NCI-H146 treated with DMSO at 0.1 percent for 48 hours (cell line): ENCODE measurements at regions not wholly inside any gene's neighbourhood (a gene's known extent, or its start where the extent isn't known, plus 50 kb on each side); places are given as distances from the start of the nearest gene placed in this dataset.
"Not testable (repeated sequence)": the region's sequence is repeated elsewhere in the genome, so short reads cannot be mapped to it uniquely, and the experiment has no call there.

ENCODE experiments used
- DNase-seq: peaks from one replicate; lab custom pipeline; 2025; ENCODE audit not compliant: unreplicated experiment; lab: John Stamatoyannopoulos, UW

DNA sequence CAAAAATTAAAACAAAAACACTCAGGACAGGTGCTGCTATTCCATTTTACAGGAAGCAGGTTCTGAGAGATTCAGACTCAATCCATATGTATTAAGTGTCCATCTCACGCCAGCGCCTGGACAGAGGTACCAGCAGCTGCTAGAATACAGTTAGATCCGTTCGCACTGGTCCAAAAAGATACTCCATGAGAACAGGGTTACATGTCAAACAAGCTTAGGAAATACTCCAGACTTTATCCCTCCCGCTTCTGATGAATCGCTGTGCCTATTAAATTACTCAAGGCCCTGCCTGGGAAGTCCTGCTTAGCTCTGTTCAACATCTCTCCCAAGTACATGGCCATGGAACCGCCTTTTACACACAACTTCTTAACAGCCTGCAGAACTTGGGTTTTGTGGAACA lies 50.2 kb upstream of the SLC35C1 start:
- DNase-seq, result no peak

- no peak for DNase-seq
These were observed 50.7 kb upstream of the SLC35C1 start for GRCh38 chr11:45754261-45754709.

GRCh38 chr11:45752106-45752505 lies 52.8 kb upstream of the SLC35C1 start:
- peak; percentile 26 for DNase-seq

GRCh38 chr11:45751430-45751829 lies 53.5 kb upstream of the SLC35C1 start:
- DNase-seq, result peak; percentile 16

DNA sequence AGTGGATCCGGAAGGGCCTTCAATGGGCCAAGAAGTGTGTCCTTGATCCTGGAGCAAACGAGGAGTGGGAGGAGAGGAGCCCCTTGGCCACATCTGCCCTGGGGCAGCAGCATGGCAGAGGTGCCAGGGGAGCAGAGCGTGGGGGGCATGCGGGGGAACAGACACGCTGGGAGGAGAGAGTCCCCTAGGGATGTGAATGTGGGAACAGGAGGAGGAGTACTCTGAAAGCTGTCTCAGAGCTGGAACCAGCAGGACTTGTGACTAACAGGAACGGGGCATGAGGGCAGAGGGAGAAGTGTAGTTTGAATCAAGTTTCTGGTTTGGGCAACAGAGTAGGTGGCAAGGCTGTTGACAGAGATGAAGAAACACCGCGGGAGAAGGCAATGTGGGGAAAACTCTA lies 54.5 kb upstream of the SLC35C1 start:
- no peak for DNase-seq

GRCh38 chr11:45748801-45749200 lies 56.1 kb upstream of the SLC35C1 start:
- no peak for DNase-seq

- no peak for DNase-seq
These were observed 59.7 kb upstream of the SLC35C1 start for GRCh38 chr11:45745065-45745811.

DNA sequence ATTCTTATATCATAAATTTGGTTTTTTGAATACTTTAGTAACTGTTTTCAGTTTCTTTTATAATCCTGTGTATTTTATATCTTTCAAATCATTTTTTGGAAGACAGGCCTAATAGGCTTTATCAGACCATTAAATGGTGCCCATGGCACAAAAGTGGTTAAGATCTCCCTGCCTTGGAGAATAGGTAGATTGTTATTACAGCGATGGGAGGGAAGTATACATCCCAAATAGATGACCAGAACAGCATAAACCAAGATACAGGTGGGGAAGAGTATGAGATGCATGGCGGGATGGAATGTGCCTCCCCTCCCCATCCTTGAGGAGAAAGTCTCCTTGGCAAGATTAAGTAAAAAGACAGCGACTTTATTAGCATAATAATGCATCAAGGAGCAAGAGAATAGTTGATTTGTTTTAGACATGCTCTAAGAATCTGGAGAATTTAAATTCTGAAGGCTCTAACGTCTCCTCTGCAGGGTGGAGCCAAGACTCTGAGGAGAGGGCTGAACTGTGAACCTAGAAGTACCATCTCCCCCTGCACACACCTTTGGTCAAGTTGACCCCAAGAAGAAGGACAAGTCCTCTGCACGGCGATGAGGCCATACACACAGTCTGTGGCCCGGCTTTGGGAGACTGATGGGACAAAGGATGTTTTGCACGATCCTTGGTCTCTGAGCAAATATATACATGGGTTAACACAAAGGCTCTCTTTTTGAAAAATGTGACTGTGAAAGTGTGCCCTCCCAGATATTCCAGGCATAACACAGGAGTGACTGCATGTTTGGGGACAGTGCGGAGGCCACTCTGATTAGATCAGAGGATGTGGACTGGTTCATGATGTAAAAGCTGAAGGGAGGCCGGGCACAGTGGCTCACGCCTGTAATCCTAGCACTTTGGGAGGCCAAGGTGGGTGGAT lies 61.1 kb upstream of the SLC35C1 start:
- DNase-seq, result no peak

GRCh38 chr11:45741582-45741981 lies 63.4 kb upstream of the SLC35C1 start:
- no peak for DNase-seq

DNA sequence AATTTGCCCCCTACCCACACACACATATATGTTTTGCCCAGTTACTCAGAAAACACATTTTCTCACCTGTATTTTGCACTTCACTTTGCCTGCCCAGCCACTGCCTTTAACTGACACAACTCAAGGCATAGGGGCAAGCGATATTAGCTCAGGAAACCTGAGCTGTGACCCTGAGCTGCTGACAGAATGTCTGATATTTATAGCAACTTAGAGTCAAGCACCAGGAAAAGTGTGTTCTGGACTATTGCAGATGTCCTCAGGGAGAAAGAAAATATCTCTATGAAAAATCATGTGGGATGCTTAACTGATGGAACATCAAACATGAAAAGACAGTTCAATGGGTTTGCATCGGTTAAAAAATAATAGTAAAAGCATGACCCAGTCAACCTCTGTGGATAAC lies 63.9 kb upstream of the SLC35C1 start:
- no peak for DNase-seq

- DNase-seq, result no peak
These were observed 65.1 kb upstream of the SLC35C1 start for GRCh38 chr11:45739866-45740265.

- not testable (repeated sequence) for DNase-seq
These were observed 65.9 kb upstream of the SLC35C1 start for GRCh38 chr11:45739071-45739470.

GRCh38 chr11:45738194-45738593 lies 66.8 kb upstream of the SLC35C1 start:
- DNase-seq, result not testable (repeated sequence)

DNA sequence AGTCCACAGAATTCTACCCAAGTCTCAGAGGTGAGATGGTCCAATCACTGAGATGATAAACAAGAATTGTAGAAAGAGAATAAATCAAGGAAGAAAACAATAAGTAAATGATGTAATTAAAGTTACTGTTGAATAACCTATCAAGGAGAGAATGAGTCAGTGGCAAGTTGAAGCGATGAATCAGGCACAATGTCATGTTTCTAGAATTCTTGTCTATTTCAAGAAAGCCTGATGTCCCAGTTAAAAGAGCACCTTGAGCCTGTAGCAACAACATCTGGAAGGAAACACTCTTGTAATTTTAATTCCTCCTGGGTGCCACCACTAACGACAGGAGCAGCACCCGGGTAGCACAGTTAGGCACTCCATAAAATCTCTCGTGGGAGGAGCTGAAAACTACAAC lies 67.9 kb upstream of the SLC35C1 start:
- no peak for DNase-seq

DNA sequence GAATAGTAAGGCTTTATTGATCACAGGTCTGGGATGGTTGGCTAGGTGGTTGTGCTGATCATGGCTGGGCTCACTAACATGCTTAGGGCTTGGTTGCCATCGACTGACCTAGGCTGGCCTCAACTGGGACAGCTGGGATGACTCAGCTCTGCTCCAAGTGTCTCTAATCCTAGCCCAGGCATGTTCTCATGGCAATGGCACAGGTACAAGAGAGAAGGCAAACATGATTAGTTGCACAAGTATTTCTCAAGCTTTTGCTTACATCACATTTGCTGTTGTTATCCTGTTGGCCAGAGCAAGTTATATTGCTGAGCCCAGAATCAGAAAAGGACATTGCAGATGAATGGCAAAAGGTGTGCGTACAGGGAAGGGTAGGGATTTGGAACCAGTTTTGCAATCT lies 68.5 kb upstream of the SLC35C1 start:
- no peak for DNase-seq

DNA sequence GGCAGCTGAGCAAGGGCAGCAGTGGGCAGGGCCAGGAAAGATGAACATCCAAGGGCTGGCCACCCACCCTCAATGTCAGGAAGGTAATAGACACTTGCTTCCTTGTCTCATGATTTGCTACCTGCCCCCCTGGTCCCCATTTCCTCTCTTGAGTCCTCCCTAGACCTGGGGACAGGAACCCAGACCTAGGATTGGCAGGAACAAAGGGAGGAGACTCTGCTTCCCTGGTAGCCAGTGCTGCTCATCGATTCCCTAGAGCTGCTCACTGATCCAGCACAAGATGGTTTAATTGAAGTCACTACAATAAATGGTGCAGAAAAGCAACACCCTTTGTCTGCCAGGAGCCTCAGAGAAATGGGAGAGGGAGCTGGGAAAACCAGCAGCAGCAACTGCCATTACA lies 67.8 kb upstream of the CHST1 start:
- DNase-seq, result peak; percentile 89

- no peak for DNase-seq
These were observed 66.9 kb upstream of the CHST1 start for GRCh38 chr11:45732343-45732742.

- not testable (repeated sequence) for DNase-seq
These were observed 65.7 kb upstream of the CHST1 start for GRCh38 chr11:45731171-45731570.

DNA sequence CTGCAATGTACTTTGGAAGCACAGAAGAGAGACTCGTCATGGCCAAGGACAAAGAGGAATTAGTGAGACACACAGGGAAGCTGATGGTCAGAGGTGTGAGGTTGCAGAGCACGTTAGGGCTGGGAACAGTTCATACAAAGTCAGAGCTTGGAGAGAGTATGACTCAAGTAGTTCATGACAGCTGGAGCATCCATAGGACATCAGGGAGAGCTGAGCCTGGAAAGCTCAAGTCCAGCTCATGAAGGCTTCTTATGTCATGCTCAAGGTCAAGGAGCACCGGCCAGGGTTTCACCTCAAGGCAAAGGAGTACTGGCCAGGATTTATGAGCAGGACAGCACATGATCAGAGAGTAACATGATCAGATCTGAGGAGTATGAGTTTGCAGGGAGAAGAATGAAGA lies 64.6 kb upstream of the CHST1 start:
- no peak for DNase-seq

DNA sequence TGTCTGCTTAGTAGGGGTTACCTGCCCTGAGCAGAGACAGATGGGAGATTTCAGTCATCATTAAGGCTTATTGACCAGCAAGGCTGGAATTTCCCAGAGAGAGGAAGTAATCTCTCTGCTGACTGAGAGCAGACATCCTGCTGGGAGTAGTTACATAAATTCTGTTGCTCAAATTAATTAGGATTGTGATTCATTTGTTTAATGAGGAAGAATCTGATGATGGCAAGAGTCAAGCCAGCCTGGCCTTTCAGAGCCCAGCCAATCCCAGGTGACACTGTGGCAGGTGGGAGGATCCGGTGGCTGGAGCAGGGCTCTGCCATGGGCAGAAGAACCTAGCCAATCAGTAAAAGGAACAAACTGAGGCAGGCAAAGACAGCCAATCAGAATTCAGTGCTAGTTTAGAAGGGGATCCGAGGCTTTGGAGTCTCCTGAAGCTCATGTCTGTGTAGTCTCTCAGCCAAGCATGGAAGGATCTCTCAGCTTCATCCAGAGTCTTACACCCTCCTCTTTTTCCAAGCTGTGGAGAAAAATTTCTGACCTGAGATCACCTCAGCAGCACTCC lies 61.2 kb upstream of the CHST1 start:
- DNase-seq, result peak; percentile 39

DNA sequence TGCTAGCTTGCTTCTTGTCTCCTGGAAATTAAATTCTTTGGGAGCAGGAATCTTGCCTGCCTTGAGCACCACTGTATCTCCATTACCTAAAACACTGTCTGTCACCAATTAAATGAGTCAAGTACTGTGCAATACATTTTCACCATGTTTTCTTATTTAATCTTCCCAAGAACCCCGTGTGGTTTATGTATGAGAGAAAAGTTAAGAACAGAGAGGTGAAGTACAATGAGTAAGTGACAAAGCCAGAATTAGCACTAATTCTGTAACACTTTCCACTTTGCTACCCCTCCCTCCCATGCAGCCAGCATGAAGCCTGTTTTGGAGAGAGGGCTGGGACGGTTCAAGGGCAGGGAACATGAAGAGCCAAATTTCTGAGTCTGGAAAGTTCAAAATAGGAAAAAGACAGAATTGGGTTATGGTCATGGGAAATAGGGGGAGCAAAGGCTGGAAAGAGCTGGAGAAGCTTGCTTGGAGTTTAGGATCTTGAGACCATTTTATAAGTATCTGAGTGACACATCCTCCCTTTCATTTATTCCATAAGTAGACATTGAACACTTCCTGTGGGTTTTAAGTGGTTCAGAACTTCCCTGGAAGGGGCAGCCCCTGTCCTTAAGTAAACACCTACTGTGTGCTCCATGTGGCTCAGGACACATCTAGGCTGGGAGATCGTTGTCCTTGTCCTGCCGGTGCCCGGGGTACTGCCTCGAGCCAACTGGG lies 60.5 kb upstream of the CHST1 start:
- DNase-seq, result no peak
